ENCODE measurements at regions not wholly inside any gene's neighbourhood (a gene's known extent, or its start where the extent isn't known, plus 50 kb on each side); places are given as distances from the start of the nearest gene placed in this dataset.

GRCh38 chr1:47672622-47673021, 234.8 kb downstream of the FOXD2 start:
- DNase-seq = no peak

- no peak for DNase-seq
These were observed 236.3 kb downstream of the FOXD2 start for GRCh38 chr1:47674189-47674588.

GRCh38 chr1:47675047-47675675, 237.3 kb downstream of the FOXD2 start:
- DNase-seq = no peak

GRCh38 chr1:47675721-47676120, 237.9 kb downstream of the FOXD2 start:
- DNase-seq = no peak

- no peak for DNase-seq
These were observed 238.6 kb downstream of the FOXD2 start for GRCh38 chr1:47676311-47677054.

GRCh38 chr1:47677241-47677940, 239.5 kb downstream of the FOXD2 start:
- no peak for DNase-seq

GRCh38 chr1:47678464-47678980, 240.7 kb downstream of the FOXD2 start:
- DNase-seq = no peak

- DNase-seq = peak; percentile 81
These were observed 241.5 kb downstream of the FOXD2 start for GRCh38 chr1:47679301-47679791.

GRCh38 chr1:47679826-47680225, 242.0 kb downstream of the FOXD2 start:
- no peak for DNase-seq

- no peak for DNase-seq
These were observed 243.1 kb downstream of the FOXD2 start for GRCh38 chr1:47680815-47681475.

GRCh38 chr1:47681735-47682134, 243.9 kb downstream of the FOXD2 start:
- DNase-seq = no peak

- DNase-seq = no peak
These were observed 244.4 kb downstream of the FOXD2 start for GRCh38 chr1:47682198-47682597.

GRCh38 chr1:47682786-47683350, 245.0 kb downstream of the FOXD2 start:
- DNase-seq = no peak

- no peak for DNase-seq
These were observed 245.6 kb downstream of the FOXD2 start for GRCh38 chr1:47683401-47683800.

- no peak for DNase-seq
These were observed 246.7 kb downstream of the FOXD2 start for GRCh38 chr1:47684518-47684917.

GRCh38 chr1:47684964-47685762, 247.3 kb downstream of the FOXD2 start:
- DNase-seq = no peak

GRCh38 chr1:47685763-47686066, 247.9 kb downstream of the FOXD2 start:
- DNase-seq = no peak

- DNase-seq = no peak
These were observed 249.1 kb downstream of the FOXD2 start for GRCh38 chr1:47686731-47687630.

GRCh38 chr1:47687631-47688460, 250.0 kb downstream of the FOXD2 start:
- no peak for DNase-seq
